Coronary artery (tissue), 2 donors: ENCODE measurements at regions not wholly inside any gene's neighbourhood (a gene's known extent, or its start where the extent isn't known, plus 50 kb on each side); places are given as distances from the start of the nearest gene placed in this dataset.

Experiments
- DNase-seq: peaks from one replicate; pipeline ENCODE4 v3.0.0-alpha.2; 2017; ENCODE audit warnings: low spot score
- H3K27ac ChIP-seq, 2 donors: fragments of 200-600 bp; sonication (generic); one replicate each; pipeline ENCODE4 v1.5.1; 2016 to 2019
- H3K4me3 ChIP-seq: fragments of 200-600 bp; sonication (generic); 2 replicates; pipeline ENCODE4 v1.5.1; 2016; ENCODE audit warnings: mild to moderate bottlenecking, moderate library complexity
- CTCF ChIP-seq: fragments of 200-600 bp; sonication (generic); IDR thresholded peaks from one replicate; pipeline ENCODE4 v1.5.1; 2019; ENCODE audit warnings: antibody characterized with exemption

GRCh38 chr13:105513448-105513847 is 1022.0 kb downstream of the EFNB2 start:
- TF ChIP-seq CTCF, result no peak
- no peak for DNase-seq
- Histone ChIP-seq H3K27ac (no peak overlapping the region), H3K4me3 (no peak overlapping the region)

GRCh38 chr13:105509981-105510762 is 1025.3 kb downstream of the EFNB2 start:
- no peak overlapping the region for H3K4me3 ChIP-seq
- no peak for DNase-seq
- H3K27ac ChIP-seq, result no peak overlapping the region
- TF ChIP-seq CTCF, result no peak

DNA sequence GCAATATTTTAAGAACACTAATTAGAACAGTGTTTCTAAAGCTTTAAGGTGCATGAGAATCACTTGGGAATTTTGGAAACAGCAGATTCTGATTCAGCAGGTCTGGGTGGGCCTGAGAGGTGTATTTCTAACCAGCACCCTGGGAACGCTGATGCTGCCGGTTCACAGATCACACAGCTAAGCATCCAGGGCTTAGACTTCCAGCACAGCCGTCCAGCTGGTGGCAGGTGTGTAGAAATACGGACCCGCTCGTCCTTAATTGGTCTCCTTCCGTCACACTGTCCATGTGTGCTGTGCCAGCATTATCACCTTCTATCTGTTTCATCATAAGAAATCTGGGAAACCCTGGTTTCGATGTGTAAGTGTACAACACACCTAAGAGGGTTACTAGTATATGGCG is 1029.0 kb downstream of the EFNB2 start:
- DNase-seq, result no peak
- TF ChIP-seq CTCF, result no peak
- H3K27ac ChIP-seq, result no peak overlapping the region
- H3K4me3 ChIP-seq, result no peak overlapping the region

DNA sequence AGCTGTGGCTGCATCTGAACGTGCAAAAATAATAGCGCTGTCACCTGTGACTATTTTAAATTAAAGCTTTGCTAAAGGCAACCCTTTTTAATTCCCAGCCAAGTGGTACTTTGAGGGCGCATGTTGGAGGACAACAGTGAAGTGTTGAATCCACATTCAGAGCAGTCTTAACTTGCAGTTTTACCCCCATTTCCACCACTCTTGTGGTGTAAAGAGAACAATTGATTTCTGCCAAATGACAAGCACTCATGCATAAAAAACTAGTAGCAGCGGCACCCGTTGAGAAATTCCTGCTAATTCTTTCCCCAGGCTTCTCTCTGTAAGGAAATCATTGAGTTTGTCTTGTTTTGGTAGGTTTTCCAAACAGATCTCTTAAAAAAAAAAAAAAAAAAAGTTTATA is 1033.3 kb downstream of the EFNB2 start:
- no peak for DNase-seq
- TF ChIP-seq CTCF, result no peak
- H3K27ac ChIP-seq, result no peak overlapping the region
- no peak overlapping the region for H3K4me3 ChIP-seq

GRCh38 chr13:105497597-105497996 is 1037.9 kb downstream of the EFNB2 start:
- DNase-seq, result no peak
- TF ChIP-seq CTCF, result no peak
- Histone ChIP-seq H3K4me3 (no peak overlapping the region), H3K27ac (no peak overlapping the region)

GRCh38 chr13:105492216-105492615 is 1043.2 kb downstream of the EFNB2 start:
- H3K4me3 ChIP-seq, result no peak overlapping the region
- no peak overlapping the region for H3K27ac ChIP-seq
- DNase-seq, result no peak
- TF ChIP-seq CTCF, result no peak

DNA sequence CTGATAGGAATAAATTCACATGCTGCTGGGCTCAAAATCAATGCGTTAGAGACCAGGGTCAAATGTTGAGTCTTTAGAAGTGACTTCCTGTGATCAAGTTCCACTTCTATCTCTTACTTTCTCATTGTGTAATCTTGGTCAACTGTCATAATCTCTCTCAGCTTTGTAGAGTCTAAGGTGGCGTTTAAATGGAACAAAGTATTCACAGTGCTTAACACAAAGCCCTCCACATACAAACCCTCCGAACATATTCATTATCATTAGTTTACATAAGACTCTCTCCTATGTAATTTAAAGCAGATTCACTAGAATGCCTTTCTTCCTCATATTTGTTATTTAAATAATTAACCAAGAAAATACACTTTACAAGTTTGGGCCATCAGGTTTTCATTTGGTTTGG is 1044.1 kb downstream of the EFNB2 start:
- DNase-seq, result no peak
- H3K4me3 ChIP-seq, result no peak overlapping the region
- no peak for TF ChIP-seq CTCF
- H3K27ac ChIP-seq, result no peak overlapping the region
